WTC11 (cell line): ENCODE measurements at regions not wholly inside any gene's neighbourhood (a gene's known extent, or its start where the extent isn't known, plus 50 kb on each side); places are given as distances from the start of the nearest gene placed in this dataset.

Experiments
- ATAC-seq: fragments of 200-7000 bp; cut with Tn5 transposase; 2 replicates; pipeline ENCODE4 v1.10.0; 2021; ENCODE audit warnings: mild to moderate bottlenecking, moderate library complexity
- CTCF ChIA-PET: fragments of 300-600 bp; sonication (Branson Sonifier 250); formaldehyde crosslinking; loops from one replicate; lab custom pipeline; 2021; ENCODE audit warnings: antibody characterized with exemption; lab: Charles Lee
- POLR2A ChIA-PET: fragments of 350-600 bp; sonication (Branson Sonifier 250); formaldehyde crosslinking; loops from one replicate; lab custom pipeline; 2021; ENCODE audit warnings: antibody characterized with exemption; lab: Charles Lee
- DNase-seq: peaks from one replicate; pipeline ENCODE4 v3.0.0; 2021; ENCODE audit warnings: low spot score
- H3K27ac Mint-ChIP-seq: 2 replicates; pipeline ENCODE4 v1.8.0; 2021; ENCODE audit warnings: mixed read lengths
- H3K27me3 Mint-ChIP-seq: 2 replicates; pipeline ENCODE4 v1.8.0; 2021; ENCODE audit warnings: low read depth, mild to moderate bottlenecking, moderate library complexity, mixed read lengths
- H3K36me3 Mint-ChIP-seq: 2 replicates; pipeline ENCODE4 v1.8.0; 2021; ENCODE audit warnings: mixed read lengths
- H3K4me1 Mint-ChIP-seq: 2 replicates; pipeline ENCODE4 v1.8.0; 2022; ENCODE audit warnings: mixed read lengths
- H3K4me3 Mint-ChIP-seq: 2 replicates; pipeline ENCODE4 v1.8.0; 2021; ENCODE audit warnings: mild to moderate bottlenecking, moderate library complexity, mixed read lengths
- H3K9me3 Mint-ChIP-seq: 2 replicates; pipeline ENCODE4 v1.8.0; 2021; ENCODE audit warnings: mixed read lengths
- ARID4B ChIP-seq: sonication (generic); formaldehyde crosslinking; IDR thresholded peaks from 2 replicates; pipeline ENCODE4 v1.8.0; 2023; ENCODE audit warnings: missing genetic modification reagents, mild to moderate bottlenecking, borderline replicate concordance
- ATF1 ChIP-seq: sonication (generic); formaldehyde crosslinking; IDR thresholded peaks from 2 replicates; pipeline ENCODE4 v1.8.1; 2023; ENCODE audit warnings: mild to moderate bottlenecking, moderate library complexity, missing genetic modification reagents
- ATF2 ChIP-seq: sonication (generic); formaldehyde crosslinking; IDR thresholded peaks from 2 replicates; pipeline ENCODE4 v1.8.1; 2022; ENCODE audit warnings: low read depth, missing genetic modification reagents, borderline replicate concordance
- CREM ChIP-seq: sonication (generic); formaldehyde crosslinking; IDR thresholded peaks from 2 replicates; pipeline ENCODE4 v1.8.1; 2022; ENCODE audit warnings: mild to moderate bottlenecking, missing genetic modification reagents, moderate library complexity
- E2F1 ChIP-seq: sonication (generic); formaldehyde crosslinking; IDR thresholded peaks from 2 replicates; pipeline ENCODE4 v1.8.0; 2022; ENCODE audit warnings: mild to moderate bottlenecking, missing genetic modification reagents
- FOXK1 ChIP-seq: sonication (generic); formaldehyde crosslinking; IDR thresholded peaks from 2 replicates; pipeline ENCODE4 v1.8.0; 2022; ENCODE audit warnings: mild to moderate bottlenecking, moderate library complexity, missing genetic modification reagents
- HMGA2 ChIP-seq: fragments of 250-450 bp; sonication (Bioruptor Pico); IDR thresholded peaks from 2 replicates; pipeline ENCODE4 v1.4.0; 2021; ENCODE audit warnings: mild to moderate bottlenecking, moderate library complexity
- HMGXB4 ChIP-seq: sonication (generic); formaldehyde crosslinking; IDR thresholded peaks from 2 replicates; pipeline ENCODE4 v1.8.1; 2023; ENCODE audit warnings: mild to moderate bottlenecking, moderate library complexity, missing genetic modification reagents
- IRF2 ChIP-seq: sonication (generic); formaldehyde crosslinking; IDR thresholded peaks from 2 replicates; pipeline ENCODE4 v1.8.0; 2022; ENCODE audit warnings: low read depth, missing genetic modification reagents, borderline replicate concordance
- KAT7 ChIP-seq: sonication (generic); formaldehyde crosslinking; IDR thresholded peaks from 2 replicates; pipeline ENCODE4 v1.8.1; 2023; ENCODE audit warnings: missing genetic modification reagents, mild to moderate bottlenecking, borderline replicate concordance
- NFATC4 ChIP-seq: fragments of 250-450 bp; sonication (Bioruptor Pico); IDR thresholded peaks from 2 replicates; pipeline ENCODE4 v1.9.0; 2021; ENCODE audit warnings: mild to moderate bottlenecking
- NR1H2 ChIP-seq: sonication (generic); formaldehyde crosslinking; IDR thresholded peaks from 2 replicates; pipeline ENCODE4 v1.9.0; 2021; ENCODE audit warnings: mild to moderate bottlenecking, moderate library complexity, missing genetic modification reagents
- NR3C1 ChIP-seq: sonication (generic); formaldehyde crosslinking; conservative IDR thresholded peaks from 2 replicates; pipeline ENCODE4 v1.8.1; 2023; ENCODE audit warnings: low read depth, mild to moderate bottlenecking, missing genetic modification reagents
- SMAD3 ChIP-seq: sonication (generic); formaldehyde crosslinking; IDR thresholded peaks from 2 replicates; pipeline ENCODE4 v1.8.0; 2022; ENCODE audit warnings: missing genetic modification reagents, mild to moderate bottlenecking, borderline replicate concordance
- SP1 ChIP-seq: sonication (generic); formaldehyde crosslinking; conservative IDR thresholded peaks from 2 replicates; pipeline ENCODE4 v1.8.1; 2022; ENCODE audit warnings: missing genetic modification reagents
- STAT6 ChIP-seq: sonication (generic); formaldehyde crosslinking; conservative IDR thresholded peaks from 2 replicates; pipeline ENCODE4 v1.8.1; 2023; ENCODE audit warnings: mild to moderate bottlenecking, low read depth, missing genetic modification reagents, moderate library complexity
- TEAD1 ChIP-seq: sonication (generic); formaldehyde crosslinking; IDR thresholded peaks from 2 replicates; pipeline ENCODE4 v1.8.0; 2022; ENCODE audit warnings: mild to moderate bottlenecking, missing genetic modification reagents
- TP53 ChIP-seq: sonication (generic); formaldehyde crosslinking; IDR thresholded peaks from 2 replicates; pipeline ENCODE4 v1.8.1; 2023; ENCODE audit warnings: mild to moderate bottlenecking, missing genetic modification reagents
- ZBTB43 ChIP-seq: sonication (generic); formaldehyde crosslinking; IDR thresholded peaks from 2 replicates; pipeline ENCODE4 v1.8.1; 2023; ENCODE audit warnings: mild to moderate bottlenecking, missing genetic modification reagents
- ZNF219 ChIP-seq: sonication (generic); formaldehyde crosslinking; IDR thresholded peaks from 2 replicates; pipeline ENCODE4 v1.8.0; 2023; ENCODE audit warnings: missing genetic modification reagents, mild to moderate bottlenecking, borderline replicate concordance

GRCh38 chr6:11848852-11849731, 70.5 kb upstream of the ADTRP start (continued):
- TF ChIP-seq ATF2 (no peak), TP53 (CRISPR knock-in tag) (no peak), E2F1 (CRISPR knock-in tag) (no peak), KAT7 (no peak)

- H3K27me3 Mint-ChIP-seq, result 0 out of 2 replicates have a peak, but pooled peaks cover 2% of the 10 kb centered on the region
These were observed 69.7 kb upstream of the ADTRP start for GRCh38 chr6:11848346-11848651.

More at GRCh38 chr6:11848346-11848651, 69.7 kb upstream of the ADTRP start:
- ATAC-seq (no peak), DNase-seq (no peak)
- Mint-ChIP-seq H3K4me3 (no peak overlapping the region), H3K27ac (no peak overlapping the region), H3K4me1 (no peaks in the 10 kb centered on the region), H3K9me3 (peaks cover 16% of the 10 kb centered on the region), H3K36me3 (no peaks in the 10 kb centered on the region)
- ChIA-PET CTCF (no interaction called here), POLR2A (no interaction called here)
- TF ChIP-seq FOXK1 (CRISPR knock-in tag) (no peak), ZBTB43 (CRISPR knock-in tag) (no peak), NFATC4 (no peak), SP1 (CRISPR knock-in tag) (no peak), HMGXB4 (CRISPR knock-in tag) (no peak), SMAD3 (CRISPR knock-in tag) (no peak), TEAD1 (no peak), NR1H2 (CRISPR knock-in tag) (no peak), IRF2 (CRISPR knock-in tag) (no peak), NR3C1 (CRISPR knock-in tag) (no peak), CREM (CRISPR knock-in tag) (no peak), ARID4B (CRISPR knock-in tag) (no peak), ZNF219 (CRISPR knock-in tag) (no peak), HMGA2 (CRISPR knock-in tag) (no peak), E2F1 (CRISPR knock-in tag) (no peak), STAT6 (CRISPR knock-in tag) (no peak), ATF1 (CRISPR knock-in tag) (no peak)
